Glutamatergic neuron (in vitro differentiated cells): ENCODE measurements at regions not wholly inside any gene's neighbourhood (a gene's known extent, or its start where the extent isn't known, plus 50 kb on each side); places are given as distances from the start of the nearest gene placed in this dataset.

Source experiments
- DNase-seq: peaks from one replicate; pipeline ENCODE4 v3.0.0; 2022
- H3K27ac Mint-ChIP-seq: one replicate; pipeline ENCODE4 v1.8.0; 2020; ENCODE audit warnings: mild to moderate bottlenecking, mixed read lengths, inconsistent platforms; ENCODE audit not compliant: unreplicated experiment
- H3K27me3 Mint-ChIP-seq: one replicate; pipeline ENCODE4 v1.8.0; 2020; ENCODE audit warnings: mild to moderate bottlenecking, moderate library complexity, mixed read lengths, inconsistent platforms; ENCODE audit not compliant: unreplicated experiment
- H3K36me3 Mint-ChIP-seq: one replicate; pipeline ENCODE4 v1.8.0; 2020; ENCODE audit warnings: mild to moderate bottlenecking, mixed read lengths, inconsistent platforms; ENCODE audit not compliant: unreplicated experiment
- H3K4me1 Mint-ChIP-seq: one replicate; pipeline ENCODE4 v1.8.0; 2020; ENCODE audit warnings: mild to moderate bottlenecking, low read depth, mixed read lengths, inconsistent platforms; ENCODE audit not compliant: unreplicated experiment
- H3K4me3 Mint-ChIP-seq: one replicate; pipeline ENCODE4 v1.8.0; 2020; ENCODE audit warnings: mild to moderate bottlenecking, mixed read lengths, inconsistent platforms; ENCODE audit not compliant: unreplicated experiment
- H3K9me3 Mint-ChIP-seq: one replicate; pipeline ENCODE4 v1.8.0; 2020; ENCODE audit warnings: mild to moderate bottlenecking, moderate library complexity, mixed read lengths, inconsistent platforms; ENCODE audit not compliant: unreplicated experiment
- TF ChIP-seq, protein P1 (sequence below): fragments of 200-600 bp; sonication (generic); IDR thresholded peaks from one replicate; pipeline ENCODE4 v1.5.0; 2021; ENCODE audit not compliant: partially characterized antibody, unreplicated experiment

DNA sequence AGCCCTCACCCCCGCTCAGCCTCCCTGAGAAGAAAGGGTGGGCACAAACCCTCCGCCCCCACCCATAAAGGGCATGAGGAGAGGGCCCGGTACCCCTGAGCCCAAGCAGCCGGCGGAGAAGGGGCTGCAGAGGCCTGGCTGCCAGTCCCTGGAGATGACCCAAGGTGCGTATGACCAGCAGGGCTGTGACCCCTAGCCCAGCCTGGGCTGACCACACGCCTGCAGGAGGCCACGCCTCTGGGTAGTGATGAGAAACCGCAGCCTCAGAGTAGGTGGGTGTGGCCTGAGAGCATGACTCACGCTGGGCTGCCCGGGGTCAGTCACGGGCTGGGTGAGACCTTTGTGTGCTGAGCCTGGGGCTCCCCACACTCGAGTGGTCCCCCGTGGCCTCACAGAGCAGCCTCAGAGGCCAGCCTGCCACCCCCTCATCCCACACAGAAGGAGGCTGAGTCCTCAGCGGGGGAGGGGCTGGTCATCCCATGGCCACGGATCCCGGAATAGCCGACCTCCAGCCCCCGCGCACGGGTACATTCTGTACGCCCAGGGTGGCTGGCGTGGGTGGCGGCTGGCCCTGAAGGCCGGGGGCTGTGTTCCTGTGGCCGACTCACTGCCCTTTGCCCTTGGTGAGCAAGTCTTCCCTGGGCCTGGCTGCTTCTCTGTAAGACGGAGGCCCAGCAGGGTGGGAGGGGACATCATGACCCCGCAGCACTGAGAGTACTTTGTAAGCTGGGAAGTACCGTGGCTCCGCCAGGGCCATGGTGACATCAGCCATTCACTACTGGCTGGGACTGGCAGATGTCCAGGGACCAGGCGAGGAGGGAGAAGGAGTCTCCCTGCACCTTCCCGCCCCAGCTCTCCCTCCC, 110.8 kb upstream of the OTOS start:
- H3K36me3 Mint-ChIP-seq = peaks cover 4% of the 10 kb centered on the region
- H3K27me3 Mint-ChIP-seq = peaks cover 16% of the 10 kb centered on the region
- no peak overlapping the region for H3K27ac Mint-ChIP-seq

DNA sequence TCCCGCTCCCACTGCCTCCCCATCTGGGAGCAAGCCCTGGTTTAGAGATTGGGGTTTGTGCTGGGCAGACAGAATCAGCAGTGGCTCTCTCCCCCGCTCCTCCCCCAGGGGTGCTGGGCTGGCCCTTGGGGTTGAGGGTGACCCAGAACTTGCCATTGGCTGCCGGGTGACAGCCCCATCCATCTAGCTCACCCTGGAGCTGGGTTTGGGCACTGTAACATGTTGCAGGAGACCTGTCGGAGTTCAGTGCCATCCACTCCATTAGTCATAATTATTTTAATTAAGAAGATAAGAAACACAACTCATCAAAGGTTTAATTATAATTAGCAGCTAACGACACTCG, 111.4 kb upstream of the OTOS start:
- Mint-ChIP-seq H3K9me3 (peaks cover 7% of the 10 kb centered on the region), H3K4me1 (peaks cover 9% of the 10 kb centered on the region), H3K36me3 (peaks cover 7% of the 10 kb centered on the region), H3K27ac (no peak overlapping the region), H3K4me3 (no peak overlapping the region), H3K27me3 (peaks cover 11% of the 10 kb centered on the region)
- TF ChIP-seq, protein P1, sequence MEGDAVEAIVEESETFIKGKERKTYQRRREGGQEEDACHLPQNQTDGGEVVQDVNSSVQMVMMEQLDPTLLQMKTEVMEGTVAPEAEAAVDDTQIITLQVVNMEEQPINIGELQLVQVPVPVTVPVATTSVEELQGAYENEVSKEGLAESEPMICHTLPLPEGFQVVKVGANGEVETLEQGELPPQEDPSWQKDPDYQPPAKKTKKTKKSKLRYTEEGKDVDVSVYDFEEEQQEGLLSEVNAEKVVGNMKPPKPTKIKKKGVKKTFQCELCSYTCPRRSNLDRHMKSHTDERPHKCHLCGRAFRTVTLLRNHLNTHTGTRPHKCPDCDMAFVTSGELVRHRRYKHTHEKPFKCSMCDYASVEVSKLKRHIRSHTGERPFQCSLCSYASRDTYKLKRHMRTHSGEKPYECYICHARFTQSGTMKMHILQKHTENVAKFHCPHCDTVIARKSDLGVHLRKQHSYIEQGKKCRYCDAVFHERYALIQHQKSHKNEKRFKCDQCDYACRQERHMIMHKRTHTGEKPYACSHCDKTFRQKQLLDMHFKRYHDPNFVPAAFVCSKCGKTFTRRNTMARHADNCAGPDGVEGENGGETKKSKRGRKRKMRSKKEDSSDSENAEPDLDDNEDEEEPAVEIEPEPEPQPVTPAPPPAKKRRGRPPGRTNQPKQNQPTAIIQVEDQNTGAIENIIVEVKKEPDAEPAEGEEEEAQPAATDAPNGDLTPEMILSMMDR = no peak
- DNase-seq = no peak

More for the DNA sequence above, 110.8 kb upstream of the OTOS start:
- TF ChIP-seq, protein P1 = no peak
- Mint-ChIP-seq H3K4me3 (no peak overlapping the region), H3K9me3 (peaks cover 6% of the 10 kb centered on the region), H3K4me1 (peaks cover 13% of the 10 kb centered on the region)
- peak; percentile 54 for DNase-seq

DNA sequence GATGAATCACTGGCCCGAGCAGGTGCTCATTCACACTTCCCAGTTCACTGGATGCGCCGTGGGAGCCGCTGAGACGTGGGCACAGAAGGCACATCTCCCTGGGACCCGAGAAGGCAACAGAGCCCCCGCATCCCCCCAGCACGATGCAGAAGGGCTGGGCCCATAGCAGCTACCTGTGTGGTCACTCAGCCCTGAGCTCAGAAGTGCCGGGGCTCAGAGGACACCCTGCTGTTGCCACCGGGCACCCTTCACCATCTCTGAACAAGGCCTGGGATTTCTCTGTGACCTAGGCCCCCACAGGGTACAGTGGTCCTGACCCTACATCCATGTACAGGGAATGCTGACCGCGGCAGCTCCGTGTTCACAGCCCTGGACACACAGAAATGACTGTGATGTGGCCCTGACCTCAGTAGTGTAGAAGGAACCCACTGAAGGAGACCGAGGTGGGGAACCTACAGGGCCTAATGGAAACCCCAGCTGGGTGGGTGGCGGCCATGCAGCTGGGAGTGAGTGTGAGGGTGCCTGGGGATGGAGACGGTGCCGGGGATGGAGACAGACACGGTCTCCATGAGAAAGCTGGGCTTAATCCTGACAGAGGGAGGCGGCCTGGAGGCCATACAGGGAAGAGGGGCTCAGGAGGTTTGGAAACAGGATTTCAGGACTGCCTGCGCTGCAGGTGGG, 111.9 kb upstream of the OTOS start:
- Mint-ChIP-seq H3K4me1 (peaks cover 7% of the 10 kb centered on the region), H3K9me3 (peaks cover 4% of the 10 kb centered on the region), H3K36me3 (peaks cover 7% of the 10 kb centered on the region), H3K27ac (no peak overlapping the region), H3K27me3 (peaks cover 9% of the 10 kb centered on the region), H3K4me3 (no peak overlapping the region)
- DNase-seq = no peak
- TF ChIP-seq, protein P1 = no peak

DNA sequence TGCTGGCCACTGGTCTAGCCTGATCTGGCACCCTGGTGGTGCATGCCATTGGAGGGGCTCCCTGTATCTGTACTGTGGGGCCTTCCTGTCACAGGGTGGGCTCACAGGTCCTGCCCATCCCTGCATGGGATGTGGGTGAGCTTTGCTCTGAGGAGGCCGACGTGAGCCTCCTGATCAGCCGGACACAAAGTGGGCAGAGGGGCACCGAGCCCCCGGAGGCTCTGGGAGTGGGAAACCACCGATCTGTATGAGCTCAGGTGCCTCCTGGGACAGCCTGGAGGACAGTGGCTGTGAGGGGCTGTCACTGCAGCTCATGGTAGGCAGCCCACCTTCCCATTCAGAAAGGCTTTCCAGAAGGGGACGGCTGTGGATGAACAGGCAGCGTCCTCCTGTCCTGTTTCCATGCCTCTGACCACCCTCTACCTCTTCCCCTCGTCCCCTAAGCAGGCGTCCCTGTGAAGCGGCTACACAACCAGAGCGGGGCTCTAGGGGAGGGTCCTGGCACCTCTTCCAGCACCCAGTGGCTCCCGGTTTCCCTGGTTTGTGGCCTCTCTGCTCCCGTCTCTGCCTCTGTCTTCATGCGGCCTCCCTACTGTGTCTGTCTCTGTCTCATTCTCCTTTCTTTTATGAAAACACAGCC, 112.5 kb upstream of the OTOS start:
- Mint-ChIP-seq H3K4me1 (peaks cover 7% of the 10 kb centered on the region), H3K27me3 (peaks cover 9% of the 10 kb centered on the region), H3K9me3 (peaks cover 4% of the 10 kb centered on the region), H3K36me3 (peaks cover 7% of the 10 kb centered on the region), H3K27ac (peak overlapping the region; percentile 40), H3K4me3 (no peak overlapping the region)
- TF ChIP-seq, protein P1 = no peak
- DNase-seq = no peak
